ENCODE measurements at regions not wholly inside any gene's neighbourhood (a gene's known extent, or its start where the extent isn't known, plus 50 kb on each side); places are given as distances from the start of the nearest gene placed in this dataset.
A peak's percentile ranks its signal among the peaks of the same experiment; 100 is the strongest.

DNA sequence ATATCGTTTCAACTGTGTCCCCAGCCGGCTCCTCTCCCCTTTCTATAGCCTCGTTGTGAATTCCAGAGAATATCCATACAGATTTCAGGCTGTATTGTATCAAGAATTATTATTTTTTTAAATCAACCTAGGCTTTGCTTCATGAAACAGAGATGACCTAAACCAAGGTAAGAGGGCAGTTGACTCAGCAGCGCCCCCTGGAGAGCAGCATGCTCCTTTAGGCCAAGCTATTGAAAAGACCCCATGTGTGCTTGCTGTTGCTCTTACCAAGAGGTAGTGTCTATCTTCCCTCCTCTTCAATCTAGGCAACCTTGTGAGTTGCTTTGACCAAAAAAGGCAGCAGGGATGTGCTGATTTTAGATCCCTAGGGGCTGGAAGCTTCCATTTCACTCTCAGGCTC is 426.7 kb upstream of the SMIM21 start:
- TF ChIP-seq POLR2AphosphoS5 (IDR thresholded peaks at IDR 0.05; ENCODE audit: low read depth): no peak
- TF ChIP-seq GABPA (IDR thresholded peaks at IDR 0.05; ENCODE audit: low read depth): no peak
- no peak for TF ChIP-seq SPI1 (IDR thresholded peaks at IDR 0.05; ENCODE audit: borderline replicate concordance, low read depth)
- no peak for TF ChIP-seq REST (IDR thresholded peaks at IDR 0.05; ENCODE audit: insufficient replicate concordance, low read depth)
- TF ChIP-seq, protein P1, sequence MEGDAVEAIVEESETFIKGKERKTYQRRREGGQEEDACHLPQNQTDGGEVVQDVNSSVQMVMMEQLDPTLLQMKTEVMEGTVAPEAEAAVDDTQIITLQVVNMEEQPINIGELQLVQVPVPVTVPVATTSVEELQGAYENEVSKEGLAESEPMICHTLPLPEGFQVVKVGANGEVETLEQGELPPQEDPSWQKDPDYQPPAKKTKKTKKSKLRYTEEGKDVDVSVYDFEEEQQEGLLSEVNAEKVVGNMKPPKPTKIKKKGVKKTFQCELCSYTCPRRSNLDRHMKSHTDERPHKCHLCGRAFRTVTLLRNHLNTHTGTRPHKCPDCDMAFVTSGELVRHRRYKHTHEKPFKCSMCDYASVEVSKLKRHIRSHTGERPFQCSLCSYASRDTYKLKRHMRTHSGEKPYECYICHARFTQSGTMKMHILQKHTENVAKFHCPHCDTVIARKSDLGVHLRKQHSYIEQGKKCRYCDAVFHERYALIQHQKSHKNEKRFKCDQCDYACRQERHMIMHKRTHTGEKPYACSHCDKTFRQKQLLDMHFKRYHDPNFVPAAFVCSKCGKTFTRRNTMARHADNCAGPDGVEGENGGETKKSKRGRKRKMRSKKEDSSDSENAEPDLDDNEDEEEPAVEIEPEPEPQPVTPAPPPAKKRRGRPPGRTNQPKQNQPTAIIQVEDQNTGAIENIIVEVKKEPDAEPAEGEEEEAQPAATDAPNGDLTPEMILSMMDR (IDR thresholded peaks at IDR 0.05; ENCODE audit: insufficient read depth, low read length): peak; percentile 79
- Histone ChIP-seq H3K4me3 (replicated peaks; ENCODE audit: insufficient read depth, low read length) (no peak overlapping the region), H3K27ac (replicated peaks) (no peak overlapping the region), H3K27me3 (ENCODE audit: insufficient read depth, poor library complexity, severe bottlenecking) (no peaks in the 10 kb centered on the region)
- peak; percentile 13 to 27 for DNase-seq (ENCODE audit: low read depth in 1 of 2, low spot score in 1 of 2)

DNA sequence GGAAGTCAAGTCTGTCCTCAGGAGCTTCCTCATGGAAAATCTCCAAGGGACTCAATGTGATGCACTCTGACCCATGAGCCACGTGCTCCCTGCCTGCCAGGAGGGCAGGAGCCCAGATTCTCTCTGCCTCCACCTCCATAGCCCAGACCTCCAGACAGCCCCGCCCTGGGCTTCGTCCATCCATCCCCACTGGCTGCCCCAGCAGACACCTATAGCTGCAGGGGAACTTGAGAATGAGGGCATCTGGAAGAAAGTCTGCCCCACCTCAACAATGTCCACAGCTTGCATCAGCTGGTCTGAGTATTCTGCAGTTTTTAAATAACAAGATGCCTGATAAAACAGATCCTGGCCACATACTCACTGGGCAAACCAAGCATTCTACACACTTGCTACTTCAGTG is 418.8 kb upstream of the SMIM21 start:
- Histone ChIP-seq H3K4me3 (replicated peaks; ENCODE audit: insufficient read depth, low read length) (no peak overlapping the region), H3K27me3 (ENCODE audit: insufficient read depth, poor library complexity, severe bottlenecking) (peaks cover 4% of the 10 kb centered on the region), H3K27ac (replicated peaks) (no peak overlapping the region)
- TF ChIP-seq, protein P1 (IDR thresholded peaks at IDR 0.05; ENCODE audit: insufficient read depth, low read length): no peak
- TF ChIP-seq POLR2AphosphoS5 (IDR thresholded peaks at IDR 0.05; ENCODE audit: low read depth) (no peak), SPI1 (IDR thresholded peaks at IDR 0.05; ENCODE audit: borderline replicate concordance, low read depth) (no peak), GABPA (IDR thresholded peaks at IDR 0.05; ENCODE audit: low read depth) (no peak), REST (IDR thresholded peaks at IDR 0.05; ENCODE audit: insufficient replicate concordance, low read depth) (no peak)
- DNase-seq (ENCODE audit: low read depth in 1 of 2, low spot score in 1 of 2): no peak

- Histone ChIP-seq H3K27me3 (ENCODE audit: insufficient read depth, poor library complexity, severe bottlenecking) (peaks cover 4% of the 10 kb centered on the region), H3K4me3 (replicated peaks; ENCODE audit: insufficient read depth, low read length) (no peak overlapping the region), H3K27ac (replicated peaks) (no peak overlapping the region)
- no peak for DNase-seq (ENCODE audit: low read depth in 1 of 2, low spot score in 1 of 2)
- TF ChIP-seq POLR2AphosphoS5 (IDR thresholded peaks at IDR 0.05; ENCODE audit: low read depth) (no peak), GABPA (IDR thresholded peaks at IDR 0.05; ENCODE audit: low read depth) (no peak), SPI1 (IDR thresholded peaks at IDR 0.05; ENCODE audit: borderline replicate concordance, low read depth) (no peak), REST (IDR thresholded peaks at IDR 0.05; ENCODE audit: insufficient replicate concordance, low read depth) (no peak)
- TF ChIP-seq, protein P1 (IDR thresholded peaks at IDR 0.05; ENCODE audit: insufficient read depth, low read length): no peak
These were observed 417.9 kb upstream of the SMIM21 start for GRCh38 chr18:75845413-75845812.

All from HL-60 (cell line).